RWPE1 (cell line): ENCODE measurements at regions not wholly inside any gene's neighbourhood (a gene's known extent, or its start where the extent isn't known, plus 50 kb on each side); places are given as distances from the start of the nearest gene placed in this dataset.

Experiments used
- CTCF ChIA-PET: fragments of 350-600 bp; sonication (Branson Sonifier 250); formaldehyde crosslinking; extraction: SDS; loops from one replicate; lab custom pipeline; 2021; lab: Yijun Ruan, JAX
- POLR2A ChIA-PET: fragments of 400-600 bp; formaldehyde crosslinking; extraction: SDS; loops from one replicate; lab custom pipeline; 2020; ENCODE audit warnings: antibody characterized with exemption; ENCODE audit not compliant: low non-redundant PET; lab: Yijun Ruan, JAX
- DNase-seq: peaks from one replicate; pipeline ENCODE4 v3.0.0; 2012; ENCODE audit warnings: low spot score
- H3K27ac ChIP-seq: fragments of 450-650 bp; 2 replicates; pipeline ENCODE4 v1.5.1; 2017
- TF ChIP-seq, protein P1 (sequence below): fragments of 450-650 bp; conservative IDR thresholded peaks from 2 replicates; pipeline ENCODE4 v1.5.1; 2017; ENCODE audit warnings: low read depth, mild to moderate bottlenecking

DNA sequence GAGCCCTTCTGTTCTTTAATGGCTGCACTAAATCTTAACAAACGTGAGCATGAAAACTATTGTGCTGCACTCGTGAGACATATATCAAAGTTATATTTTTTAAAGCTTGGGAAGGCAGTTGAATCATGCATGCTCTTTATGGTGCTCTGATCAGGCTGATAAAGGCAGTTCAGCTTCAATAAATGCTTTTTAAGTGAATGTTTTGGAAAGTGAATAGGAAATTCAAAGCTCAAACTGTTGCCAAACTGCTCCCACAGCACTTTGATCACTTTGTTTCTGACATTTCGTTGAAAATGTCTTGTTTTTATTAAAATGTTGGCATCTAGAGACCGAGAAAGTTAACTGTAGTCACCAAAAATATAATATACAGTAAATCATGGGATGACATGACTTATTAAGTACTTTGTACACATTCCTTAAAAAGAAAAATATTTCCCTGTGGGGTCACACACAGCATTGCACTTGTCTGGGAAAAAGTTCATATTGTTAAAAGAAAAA is 625.7 kb upstream of the PCDH9 start:
- no peak overlapping the region for H3K27ac ChIP-seq
- TF ChIP-seq, protein P1, sequence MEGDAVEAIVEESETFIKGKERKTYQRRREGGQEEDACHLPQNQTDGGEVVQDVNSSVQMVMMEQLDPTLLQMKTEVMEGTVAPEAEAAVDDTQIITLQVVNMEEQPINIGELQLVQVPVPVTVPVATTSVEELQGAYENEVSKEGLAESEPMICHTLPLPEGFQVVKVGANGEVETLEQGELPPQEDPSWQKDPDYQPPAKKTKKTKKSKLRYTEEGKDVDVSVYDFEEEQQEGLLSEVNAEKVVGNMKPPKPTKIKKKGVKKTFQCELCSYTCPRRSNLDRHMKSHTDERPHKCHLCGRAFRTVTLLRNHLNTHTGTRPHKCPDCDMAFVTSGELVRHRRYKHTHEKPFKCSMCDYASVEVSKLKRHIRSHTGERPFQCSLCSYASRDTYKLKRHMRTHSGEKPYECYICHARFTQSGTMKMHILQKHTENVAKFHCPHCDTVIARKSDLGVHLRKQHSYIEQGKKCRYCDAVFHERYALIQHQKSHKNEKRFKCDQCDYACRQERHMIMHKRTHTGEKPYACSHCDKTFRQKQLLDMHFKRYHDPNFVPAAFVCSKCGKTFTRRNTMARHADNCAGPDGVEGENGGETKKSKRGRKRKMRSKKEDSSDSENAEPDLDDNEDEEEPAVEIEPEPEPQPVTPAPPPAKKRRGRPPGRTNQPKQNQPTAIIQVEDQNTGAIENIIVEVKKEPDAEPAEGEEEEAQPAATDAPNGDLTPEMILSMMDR = no peak
- POLR2A ChIA-PET = no interaction called here
- no peak for DNase-seq
- CTCF ChIA-PET = interaction anchor here (0.6 kb wide), 1 partner anchor 735 kb away, joined by 4 read pairs; no protein-coding TSS in a partner anchor

DNA sequence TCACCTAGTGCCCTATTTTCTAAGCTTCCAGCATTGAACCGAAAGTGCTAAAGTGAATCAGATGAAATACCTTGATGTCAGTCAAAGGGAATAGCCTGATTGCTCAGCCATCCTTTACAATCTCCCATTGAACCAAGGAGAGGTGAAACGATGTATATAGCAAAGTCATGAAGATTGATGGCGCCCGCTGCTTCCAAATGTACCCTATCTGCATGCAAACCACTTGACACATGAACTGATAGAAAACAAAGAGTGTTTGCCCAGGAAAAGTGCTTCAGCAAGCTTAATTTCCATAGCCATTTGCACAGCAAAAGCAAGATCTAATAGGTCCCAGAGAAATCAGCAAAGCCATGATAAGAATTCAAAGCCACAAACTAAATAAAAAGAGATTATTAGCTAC is 624.9 kb upstream of the PCDH9 start:
- TF ChIP-seq, protein P1 = no peak
- CTCF ChIA-PET = interaction anchor here (0.6 kb wide), 1 partner anchor 376 kb away, joined by 3 read pairs; no protein-coding TSS in a partner anchor
- no peak overlapping the region for H3K27ac ChIP-seq
- DNase-seq = no peak
- POLR2A ChIA-PET = no interaction called here

DNA sequence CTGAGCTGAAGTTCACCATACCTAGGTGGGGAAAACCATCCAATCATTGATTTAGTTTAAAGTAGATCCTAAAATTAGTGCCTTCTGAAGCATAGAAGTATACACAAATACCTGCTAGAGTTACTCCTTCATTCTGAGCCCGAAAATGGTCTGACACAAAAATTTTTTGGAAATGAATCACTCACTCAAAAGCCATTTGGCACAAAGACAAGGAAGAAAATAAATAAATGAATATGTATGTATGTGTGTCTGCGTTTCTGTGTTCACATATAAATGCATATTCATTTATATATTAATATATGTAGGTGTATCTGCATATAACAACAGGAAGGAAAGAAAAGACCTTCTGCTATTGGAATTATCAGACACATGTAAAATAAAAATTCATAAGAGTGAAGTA is 614.4 kb upstream of the PCDH9 start:
- ChIA-PET POLR2A (no interaction called here), CTCF (no interaction called here)
- DNase-seq = no peak
- TF ChIP-seq, protein P1 = no peak
- H3K27ac ChIP-seq = no peak overlapping the region

DNA sequence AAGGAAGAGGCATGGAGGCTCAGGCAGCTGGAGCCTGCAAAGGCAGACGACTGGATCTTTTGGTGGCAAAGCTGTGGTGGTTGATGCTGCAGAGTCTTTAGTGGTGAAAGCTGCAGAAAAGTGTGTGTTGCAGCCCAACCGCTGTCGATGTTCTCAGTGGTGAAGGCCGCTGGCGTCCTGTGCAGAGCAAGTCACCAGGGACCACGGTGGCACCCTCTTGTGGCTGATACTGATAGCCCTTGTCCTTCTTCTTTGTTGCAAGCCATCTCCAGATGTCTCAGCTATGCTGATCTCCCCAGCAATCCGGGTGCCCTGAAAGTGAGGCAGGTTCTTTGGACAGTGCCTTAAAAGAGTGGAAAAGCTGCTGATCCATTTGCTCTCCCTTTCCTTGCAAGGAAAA is 610.9 kb upstream of the PCDH9 start:
- no peak for DNase-seq
- ChIA-PET POLR2A (no interaction called here), CTCF (no interaction called here)
- TF ChIP-seq, protein P1 = no peak
- H3K27ac ChIP-seq = no peak overlapping the region

DNA sequence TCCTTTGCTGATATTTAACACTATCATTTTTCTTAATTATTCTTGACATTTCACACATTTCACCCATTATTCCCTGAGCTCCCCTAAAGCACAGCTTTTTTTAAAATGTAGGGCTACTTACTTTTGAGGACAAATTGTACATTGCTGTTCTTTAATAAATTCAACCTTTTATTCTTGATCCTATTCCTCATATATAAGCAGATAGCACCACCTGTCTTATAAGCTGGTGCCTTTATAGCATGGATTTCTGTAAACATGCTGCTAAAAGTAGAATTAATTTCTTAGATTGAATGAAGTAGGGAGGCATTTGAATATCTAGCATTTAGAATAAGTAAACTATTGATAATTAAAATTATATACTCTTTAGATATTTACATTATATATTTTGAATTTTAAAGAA is 603.4 kb upstream of the PCDH9 start:
- no peak overlapping the region for H3K27ac ChIP-seq
- TF ChIP-seq, protein P1 = no peak
- no peak for DNase-seq
- ChIA-PET POLR2A (no interaction called here), CTCF (interaction anchor here (0.7 kb wide), 2 partner anchors 221 to 258 kb away, joined by 4 read pairs; no protein-coding TSS in a partner anchor)

DNA sequence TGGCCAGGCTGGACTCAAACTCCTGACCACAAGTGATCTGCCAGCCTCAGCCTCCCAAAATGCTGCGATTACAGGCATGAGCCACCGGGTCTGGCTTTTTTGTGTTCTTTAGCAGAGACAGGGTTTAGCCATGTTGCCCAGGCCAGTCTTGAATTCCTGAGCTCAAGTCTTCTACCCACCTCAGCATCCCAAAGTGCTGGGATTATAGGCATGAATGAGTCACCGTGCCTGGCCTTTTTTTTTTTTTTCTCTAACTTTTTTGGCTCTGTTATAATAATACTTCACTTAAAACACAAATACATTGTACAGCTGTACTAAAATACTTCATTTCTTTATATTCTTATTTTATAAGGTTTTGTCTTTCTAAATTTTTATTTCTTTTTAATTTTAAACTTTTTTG is 599.5 kb upstream of the PCDH9 start:
- DNase-seq = no peak
- CTCF ChIA-PET = interaction anchor here (0.6 kb wide), 1 partner anchor 457 kb away, joined by 3 read pairs; no protein-coding TSS in a partner anchor
- no peak overlapping the region for H3K27ac ChIP-seq
- POLR2A ChIA-PET = no interaction called here
- TF ChIP-seq, protein P1 = no peak
